Hematopoietic multipotent progenitor cell treated with erythropoietin and hydrocortisone succinate and interleukin-3 and kit ligand, for 6 days (in vitro differentiated cells): ENCODE measurements at regions not wholly inside any gene's neighbourhood (a gene's known extent, or its start where the extent isn't known, plus 50 kb on each side); places are given as distances from the start of the nearest gene placed in this dataset.

Experiments used
- DNase-seq: peaks from one replicate; pipeline ENCODE4 v3.0.0-alpha.2; 2015

GRCh38 chr20:43304598-43304997 lies 114.9 kb upstream of the PTPRT start:
- no peak for DNase-seq

- DNase-seq = no peak
Measured at GRCh38 chr20:43302936-43303335, 113.2 kb upstream of the PTPRT start.

DNA sequence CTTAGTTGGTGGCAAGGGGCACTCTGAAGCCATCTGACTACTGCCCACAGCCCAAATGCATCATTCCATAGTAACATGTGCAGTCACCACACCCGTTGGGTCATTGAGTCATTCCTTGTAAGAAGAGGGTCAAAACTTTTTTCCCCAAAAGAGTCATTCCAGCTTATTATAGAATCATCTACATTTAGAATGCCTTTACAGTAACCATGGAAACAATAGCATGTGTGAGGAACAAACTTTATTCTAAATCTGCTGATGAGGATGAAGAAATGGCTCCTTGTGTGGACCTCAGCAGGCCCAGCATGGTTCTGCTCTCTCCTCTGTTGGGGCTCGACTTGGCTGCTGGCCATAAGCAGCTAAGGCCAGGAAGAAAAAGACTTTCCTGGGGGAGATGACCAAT lies 111.2 kb upstream of the PTPRT start:
- no peak for DNase-seq

- DNase-seq = no peak
Measured at GRCh38 chr20:43295781-43296180, 106.1 kb upstream of the PTPRT start.

- no peak for DNase-seq
Measured at GRCh38 chr20:43295263-43295662, 105.6 kb upstream of the PTPRT start.

- no peak for DNase-seq
Measured at GRCh38 chr20:43294031-43294430, 104.3 kb upstream of the PTPRT start.

- no peak for DNase-seq
Measured at GRCh38 chr20:43293068-43293786, 103.5 kb upstream of the PTPRT start.

DNA sequence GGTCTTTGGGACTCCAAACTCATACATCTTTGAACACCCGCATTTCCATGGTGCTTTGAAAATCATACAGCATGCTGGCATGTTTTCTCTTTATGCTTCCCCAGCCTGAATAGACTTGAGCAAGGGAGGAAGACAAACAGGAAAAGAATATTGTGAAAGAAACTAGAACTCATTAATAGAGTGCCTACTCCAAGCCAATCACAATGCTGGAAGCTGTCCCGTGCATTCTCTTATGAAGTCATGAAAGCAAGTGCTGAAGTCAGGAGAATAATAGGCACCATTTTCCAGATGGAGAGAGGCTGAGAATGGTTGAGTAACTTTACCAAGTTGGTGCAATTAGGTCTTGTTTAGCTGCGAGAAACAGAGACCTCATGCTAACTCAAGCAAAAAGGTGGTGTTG lies 102.5 kb upstream of the PTPRT start:
- no peak for DNase-seq

DNA sequence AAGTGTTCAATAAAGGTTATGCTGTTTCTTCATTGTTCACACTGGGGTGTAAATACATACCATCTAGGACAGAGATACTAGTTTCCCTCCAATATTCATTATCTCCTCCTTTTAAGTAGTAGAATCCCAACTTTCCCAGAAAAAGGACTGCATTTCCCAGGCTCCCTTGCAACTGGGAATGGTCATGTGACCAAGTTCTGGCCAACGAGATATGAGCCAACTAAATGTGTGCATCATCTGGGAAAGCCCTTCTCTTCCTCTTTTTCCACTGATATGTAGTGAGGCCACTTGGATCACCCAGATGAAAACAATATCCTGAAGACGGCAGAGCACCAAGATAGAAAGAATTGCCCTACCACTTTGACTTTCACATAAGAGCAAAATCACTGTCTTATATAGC lies 97.9 kb upstream of the PTPRT start:
- DNase-seq = no peak

GRCh38 chr20:43285170-43285569 lies 95.5 kb upstream of the PTPRT start:
- no peak for DNase-seq

DNA sequence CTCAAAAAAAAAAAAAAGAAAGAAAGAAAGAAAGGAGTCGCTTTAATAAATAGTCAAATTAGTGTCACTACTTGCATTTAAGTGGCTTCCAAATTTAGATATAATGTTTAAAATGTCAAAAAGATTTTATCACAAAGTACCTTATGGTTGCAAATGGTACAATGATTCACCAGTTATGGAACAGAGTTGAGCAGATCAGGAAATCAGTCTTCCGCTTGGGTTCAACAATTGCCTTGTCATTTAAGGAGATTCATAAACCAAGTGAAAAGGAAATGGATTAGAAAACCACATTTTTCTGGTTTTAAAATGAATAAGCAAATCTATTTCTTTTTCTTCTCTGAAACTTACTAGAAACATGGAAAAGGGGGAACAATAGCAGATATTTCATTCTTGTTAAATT lies 94.8 kb upstream of the PTPRT start:
- peak; percentile 11 for DNase-seq

DNA sequence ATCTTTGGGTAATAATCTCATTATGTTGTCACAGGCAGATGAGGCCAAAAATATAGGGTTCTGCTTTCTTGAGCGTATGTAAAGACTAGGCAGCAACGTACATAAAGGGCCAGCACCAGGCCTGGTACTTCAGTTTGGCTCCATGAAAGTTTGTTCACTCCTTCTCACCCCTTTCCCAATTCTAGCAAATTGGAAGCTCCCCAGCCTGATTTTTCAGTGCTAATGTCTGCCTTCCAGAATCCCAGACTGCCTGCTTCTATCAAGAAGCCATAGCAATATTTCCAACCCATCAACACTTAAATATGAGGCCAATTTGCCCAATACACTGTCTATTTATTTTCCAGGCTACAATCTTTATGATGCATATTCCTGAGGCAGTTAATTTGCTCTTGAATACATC lies 93.4 kb upstream of the PTPRT start:
- DNase-seq = no peak

DNA sequence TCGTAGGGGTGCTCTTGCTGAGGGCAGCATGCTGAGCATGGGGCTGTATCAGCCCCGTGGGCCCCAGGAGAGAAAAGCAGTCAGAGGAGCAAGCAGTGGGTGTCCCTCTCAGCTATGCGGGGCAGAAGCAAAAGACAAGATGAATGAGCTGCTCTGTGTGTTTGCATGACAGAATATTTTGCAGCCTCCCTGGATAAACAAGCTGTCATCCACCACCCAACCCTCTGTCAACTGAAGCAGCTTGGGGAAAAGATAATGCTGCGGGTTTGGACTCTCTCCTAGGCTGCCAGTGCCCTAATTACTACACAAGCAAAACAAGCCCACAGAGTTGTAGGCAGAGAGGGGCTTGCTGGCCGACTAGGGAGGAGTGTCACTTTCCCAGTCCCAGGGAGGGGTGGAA lies 82.3 kb upstream of the PTPRT start:
- DNase-seq = no peak

GRCh38 chr20:43265449-43265848 lies 75.7 kb upstream of the PTPRT start:
- DNase-seq = no peak

DNA sequence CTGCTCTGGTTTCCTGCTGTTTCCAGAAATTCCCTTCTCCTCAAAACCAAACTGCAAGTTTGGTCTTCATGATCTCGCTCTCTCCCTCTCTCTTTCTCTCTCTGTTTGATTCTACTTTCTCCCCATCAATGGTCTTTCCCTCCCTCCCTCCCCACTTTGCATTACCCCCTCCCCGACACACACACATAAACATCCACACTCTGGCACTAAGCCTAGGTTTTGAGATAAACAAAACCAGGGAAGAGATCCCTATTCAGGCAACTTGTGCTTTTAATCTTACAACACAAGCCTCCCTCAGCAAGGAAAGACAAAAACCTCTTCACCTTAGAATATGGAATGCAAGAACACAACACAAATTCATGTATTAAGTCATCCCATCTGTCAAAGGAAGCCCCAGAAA lies 73.5 kb upstream of the PTPRT start:
- no peak for DNase-seq

- DNase-seq = no peak
Measured at GRCh38 chr20:43262341-43262740, 72.6 kb upstream of the PTPRT start.

DNA sequence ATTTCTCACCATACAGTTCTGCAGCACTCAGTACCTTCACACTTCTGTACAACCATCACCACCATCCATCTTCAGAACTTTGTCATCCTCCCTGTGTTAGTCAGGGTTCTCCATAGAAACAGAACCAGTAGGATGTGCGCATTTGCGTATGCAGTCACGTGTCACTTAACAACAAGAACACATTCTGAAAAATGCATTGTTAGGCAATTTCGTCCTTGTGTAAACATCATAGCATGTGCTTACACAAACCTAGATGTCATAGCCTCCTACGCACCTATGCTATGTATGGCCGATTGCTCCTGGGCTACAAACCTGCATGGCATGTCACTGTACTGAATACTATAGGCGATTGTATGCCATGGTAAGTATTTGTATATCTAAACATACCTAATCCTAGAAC lies 66.2 kb upstream of the PTPRT start:
- no peak for DNase-seq

DNA sequence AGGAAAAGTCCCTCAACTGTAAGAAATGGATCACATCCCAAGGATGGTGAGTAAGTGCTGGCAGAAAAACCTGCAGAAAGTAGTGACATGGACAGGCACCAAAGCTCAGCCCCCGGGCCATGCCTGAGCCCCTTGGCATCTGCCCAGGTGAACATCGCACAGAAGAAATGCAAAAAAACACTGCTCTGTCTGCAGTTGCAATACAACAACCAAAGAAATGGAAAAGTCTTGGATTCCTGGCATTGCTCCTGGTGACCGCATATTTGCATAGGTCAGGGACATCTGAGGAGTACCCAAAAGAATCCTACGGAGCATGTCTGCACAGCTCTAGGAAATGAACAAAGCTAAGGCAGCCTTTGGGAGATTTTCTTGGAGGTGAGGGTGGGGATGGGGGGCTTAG lies 63.1 kb upstream of the PTPRT start:
- DNase-seq = no peak

DNA sequence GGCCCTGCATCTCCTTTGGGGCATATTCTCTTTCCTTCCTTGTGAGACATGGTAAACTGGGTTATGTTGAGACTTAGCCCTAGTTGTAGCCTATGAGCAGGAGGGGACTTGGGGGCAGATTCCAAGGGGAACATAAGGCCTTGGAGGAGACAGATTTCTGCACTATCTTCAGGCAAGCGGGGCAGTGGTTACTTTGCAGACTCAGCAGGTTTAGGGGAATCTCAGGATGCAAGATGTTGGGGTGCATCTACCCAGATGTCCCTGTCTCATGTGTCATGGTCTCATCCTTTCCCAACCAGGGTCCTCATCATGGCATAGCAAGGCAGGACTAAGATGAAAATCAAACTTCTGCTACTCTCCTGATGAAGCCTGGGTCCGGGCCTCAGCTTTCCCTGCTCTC lies 58.6 kb upstream of the PTPRT start:
- no peak for DNase-seq

DNA sequence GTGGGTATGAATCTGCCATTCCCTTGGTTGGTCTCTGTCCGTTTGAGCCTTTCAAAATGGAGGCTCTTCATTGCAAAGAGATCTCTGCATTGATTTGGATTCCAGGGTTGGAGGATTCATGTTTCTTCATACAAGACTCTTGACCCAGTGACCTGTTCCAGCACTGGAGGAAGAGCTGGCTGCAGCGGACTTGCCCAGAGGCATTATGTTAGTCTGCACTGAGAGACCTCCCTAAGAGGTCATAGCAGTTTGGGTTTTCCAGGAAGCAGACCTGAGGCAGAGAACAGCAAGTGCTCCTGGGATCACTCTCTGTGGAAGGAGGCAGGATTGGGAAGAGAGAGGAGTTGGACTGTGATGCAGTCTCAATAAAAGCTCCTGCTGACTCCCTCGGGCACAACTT lies 57.7 kb upstream of the PTPRT start:
- no peak for DNase-seq

- no peak for DNase-seq
Measured at GRCh38 chr20:43244647-43245046, 54.9 kb upstream of the PTPRT start.

- DNase-seq = peak; percentile 29
Measured at GRCh38 chr20:43243672-43244269, 54.1 kb upstream of the PTPRT start.

DNA sequence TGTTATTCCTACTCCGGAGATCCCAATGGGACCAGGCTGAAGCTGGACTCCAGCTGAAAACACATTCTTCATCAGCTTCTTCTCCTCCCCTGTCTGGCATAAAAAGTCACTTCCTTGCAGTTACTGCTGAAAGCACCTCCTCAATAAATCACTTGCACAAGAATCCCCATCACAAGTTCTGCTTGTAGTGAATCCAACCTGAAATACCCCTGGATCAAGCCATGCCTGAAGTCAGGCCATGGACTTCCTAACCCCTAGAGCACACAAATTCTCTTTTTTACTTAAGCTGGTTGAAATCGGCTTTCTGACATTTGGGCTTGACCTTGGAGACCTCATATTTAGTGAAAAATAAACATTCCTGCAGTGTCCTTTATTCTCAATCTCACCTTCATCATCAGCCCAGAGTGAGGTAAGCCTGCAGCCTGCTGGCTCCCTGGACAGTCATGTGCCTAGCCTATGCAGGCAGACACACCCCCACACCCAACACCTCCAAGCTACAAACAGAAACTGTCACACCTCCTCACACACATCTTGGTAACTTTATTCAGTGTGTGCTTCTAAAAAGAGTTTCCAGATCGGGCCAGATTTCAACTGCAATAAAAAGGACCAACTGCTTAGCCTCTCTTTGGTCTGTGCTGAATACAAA lies 51.5 kb upstream of the PTPRT start:
- no peak for DNase-seq
